ENCODE measurements at regions not wholly inside any gene's neighbourhood (a gene's known extent, or its start where the extent isn't known, plus 50 kb on each side); places are given as distances from the start of the nearest gene placed in this dataset.

DNA sequence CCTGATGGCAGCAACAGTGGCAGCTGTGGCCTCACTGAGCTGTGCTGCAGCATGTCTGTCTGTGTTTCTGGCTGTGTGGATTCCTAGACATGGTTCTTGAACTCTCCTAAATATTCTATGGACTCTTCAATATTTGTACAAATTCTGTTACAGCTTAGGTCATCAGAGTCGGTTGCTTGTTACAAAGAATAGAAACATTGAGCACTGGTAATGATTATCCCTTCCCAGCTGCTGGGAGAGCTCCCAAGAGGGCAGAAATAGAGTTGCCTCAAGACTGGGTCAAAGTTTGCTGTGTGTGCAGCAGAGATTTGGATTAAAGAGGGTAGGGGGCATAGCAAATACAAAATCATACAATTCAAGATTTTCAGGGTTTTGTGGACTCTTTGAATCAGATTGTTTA is 337.1 kb upstream of the AKR1E2 start:
- TF ChIP-seq, protein P1, sequence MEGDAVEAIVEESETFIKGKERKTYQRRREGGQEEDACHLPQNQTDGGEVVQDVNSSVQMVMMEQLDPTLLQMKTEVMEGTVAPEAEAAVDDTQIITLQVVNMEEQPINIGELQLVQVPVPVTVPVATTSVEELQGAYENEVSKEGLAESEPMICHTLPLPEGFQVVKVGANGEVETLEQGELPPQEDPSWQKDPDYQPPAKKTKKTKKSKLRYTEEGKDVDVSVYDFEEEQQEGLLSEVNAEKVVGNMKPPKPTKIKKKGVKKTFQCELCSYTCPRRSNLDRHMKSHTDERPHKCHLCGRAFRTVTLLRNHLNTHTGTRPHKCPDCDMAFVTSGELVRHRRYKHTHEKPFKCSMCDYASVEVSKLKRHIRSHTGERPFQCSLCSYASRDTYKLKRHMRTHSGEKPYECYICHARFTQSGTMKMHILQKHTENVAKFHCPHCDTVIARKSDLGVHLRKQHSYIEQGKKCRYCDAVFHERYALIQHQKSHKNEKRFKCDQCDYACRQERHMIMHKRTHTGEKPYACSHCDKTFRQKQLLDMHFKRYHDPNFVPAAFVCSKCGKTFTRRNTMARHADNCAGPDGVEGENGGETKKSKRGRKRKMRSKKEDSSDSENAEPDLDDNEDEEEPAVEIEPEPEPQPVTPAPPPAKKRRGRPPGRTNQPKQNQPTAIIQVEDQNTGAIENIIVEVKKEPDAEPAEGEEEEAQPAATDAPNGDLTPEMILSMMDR (IDR thresholded peaks at IDR 0.05; ENCODE audit: low read depth, low read length) = no peak
- TF ChIP-seq POLR2A (IDR thresholded peaks at IDR 0.05; ENCODE audit: extremely low read depth, insufficient read length) (no peak), MAX (IDR thresholded peaks at IDR 0.05; ENCODE audit: low read depth, low read length) (no peak)

All from NB4 (cell line).